ENCODE measurements at regions not wholly inside any gene's neighbourhood (a gene's known extent, or its start where the extent isn't known, plus 50 kb on each side); places are given as distances from the start of the nearest gene placed in this dataset.

DNA sequence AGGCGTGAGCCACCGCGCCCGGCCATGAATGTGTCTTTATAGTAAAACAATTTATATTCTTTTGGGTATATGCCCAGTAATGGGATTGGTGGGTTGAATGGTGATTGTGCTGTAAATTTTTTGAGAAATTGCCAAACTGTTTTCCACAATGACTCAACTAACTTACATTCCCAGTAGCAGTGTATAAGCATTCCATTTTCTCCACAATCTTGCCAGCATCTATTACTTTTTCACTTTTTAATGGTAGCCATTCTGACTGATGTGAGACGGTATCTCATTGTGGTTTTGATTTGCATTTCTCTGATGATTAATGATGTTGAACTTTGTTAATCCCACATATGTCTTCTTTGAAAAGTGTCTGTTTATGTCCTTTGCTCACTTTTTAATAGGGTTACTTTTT is 1187.9 kb downstream of the XPNPEP1 start:
- no peaks in the 10 kb centered on the region for H4K20me1 ChIP-seq (replicated peaks; ENCODE audit: insufficient read depth)
- TF ChIP-seq JUNB (IDR thresholded peaks at IDR 0.05; ENCODE audit: unreplicated experiment) (no peak), EZH2 (IDR thresholded peaks at IDR 0.05; ENCODE audit: low read depth, unreplicated experiment) (no peak), ZNF114 (CRISPR knock-in tag; IDR thresholded peaks at IDR 0.05) (no peak), ZNF331 (CRISPR knock-in tag; IDR thresholded peaks at IDR 0.05; ENCODE audit: low read depth) (no peak), EZH2phosphoT487 (IDR thresholded peaks at IDR 0.05; ENCODE audit: unreplicated experiment) (no peak), NANOG (IDR thresholded peaks at IDR 0.05; ENCODE audit: borderline replicate concordance) (no peak), STAT1 (IDR thresholded peaks at IDR 0.05; ENCODE audit: unreplicated experiment) (no peak), POLR2AphosphoS5 (IDR thresholded peaks at IDR 0.05; ENCODE audit: low read depth) (no peak), CREB1 (CRISPR knock-in tag; IDR thresholded peaks at IDR 0.05; ENCODE audit: low read depth) (no peak)
- TF ChIP-seq, protein P1, sequence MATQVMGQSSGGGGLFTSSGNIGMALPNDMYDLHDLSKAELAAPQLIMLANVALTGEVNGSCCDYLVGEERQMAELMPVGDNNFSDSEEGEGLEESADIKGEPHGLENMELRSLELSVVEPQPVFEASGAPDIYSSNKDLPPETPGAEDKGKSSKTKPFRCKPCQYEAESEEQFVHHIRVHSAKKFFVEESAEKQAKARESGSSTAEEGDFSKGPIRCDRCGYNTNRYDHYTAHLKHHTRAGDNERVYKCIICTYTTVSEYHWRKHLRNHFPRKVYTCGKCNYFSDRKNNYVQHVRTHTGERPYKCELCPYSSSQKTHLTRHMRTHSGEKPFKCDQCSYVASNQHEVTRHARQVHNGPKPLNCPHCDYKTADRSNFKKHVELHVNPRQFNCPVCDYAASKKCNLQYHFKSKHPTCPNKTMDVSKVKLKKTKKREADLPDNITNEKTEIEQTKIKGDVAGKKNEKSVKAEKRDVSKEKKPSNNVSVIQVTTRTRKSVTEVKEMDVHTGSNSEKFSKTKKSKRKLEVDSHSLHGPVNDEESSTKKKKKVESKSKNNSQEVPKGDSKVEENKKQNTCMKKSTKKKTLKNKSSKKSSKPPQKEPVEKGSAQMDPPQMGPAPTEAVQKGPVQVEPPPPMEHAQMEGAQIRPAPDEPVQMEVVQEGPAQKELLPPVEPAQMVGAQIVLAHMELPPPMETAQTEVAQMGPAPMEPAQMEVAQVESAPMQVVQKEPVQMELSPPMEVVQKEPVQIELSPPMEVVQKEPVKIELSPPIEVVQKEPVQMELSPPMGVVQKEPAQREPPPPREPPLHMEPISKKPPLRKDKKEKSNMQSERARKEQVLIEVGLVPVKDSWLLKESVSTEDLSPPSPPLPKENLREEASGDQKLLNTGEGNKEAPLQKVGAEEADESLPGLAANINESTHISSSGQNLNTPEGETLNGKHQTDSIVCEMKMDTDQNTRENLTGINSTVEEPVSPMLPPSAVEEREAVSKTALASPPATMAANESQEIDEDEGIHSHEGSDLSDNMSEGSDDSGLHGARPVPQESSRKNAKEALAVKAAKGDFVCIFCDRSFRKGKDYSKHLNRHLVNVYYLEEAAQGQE (IDR thresholded peaks at IDR 0.05; ENCODE audit: unreplicated experiment), result no peak
- TF ChIP-seq, protein P2, sequence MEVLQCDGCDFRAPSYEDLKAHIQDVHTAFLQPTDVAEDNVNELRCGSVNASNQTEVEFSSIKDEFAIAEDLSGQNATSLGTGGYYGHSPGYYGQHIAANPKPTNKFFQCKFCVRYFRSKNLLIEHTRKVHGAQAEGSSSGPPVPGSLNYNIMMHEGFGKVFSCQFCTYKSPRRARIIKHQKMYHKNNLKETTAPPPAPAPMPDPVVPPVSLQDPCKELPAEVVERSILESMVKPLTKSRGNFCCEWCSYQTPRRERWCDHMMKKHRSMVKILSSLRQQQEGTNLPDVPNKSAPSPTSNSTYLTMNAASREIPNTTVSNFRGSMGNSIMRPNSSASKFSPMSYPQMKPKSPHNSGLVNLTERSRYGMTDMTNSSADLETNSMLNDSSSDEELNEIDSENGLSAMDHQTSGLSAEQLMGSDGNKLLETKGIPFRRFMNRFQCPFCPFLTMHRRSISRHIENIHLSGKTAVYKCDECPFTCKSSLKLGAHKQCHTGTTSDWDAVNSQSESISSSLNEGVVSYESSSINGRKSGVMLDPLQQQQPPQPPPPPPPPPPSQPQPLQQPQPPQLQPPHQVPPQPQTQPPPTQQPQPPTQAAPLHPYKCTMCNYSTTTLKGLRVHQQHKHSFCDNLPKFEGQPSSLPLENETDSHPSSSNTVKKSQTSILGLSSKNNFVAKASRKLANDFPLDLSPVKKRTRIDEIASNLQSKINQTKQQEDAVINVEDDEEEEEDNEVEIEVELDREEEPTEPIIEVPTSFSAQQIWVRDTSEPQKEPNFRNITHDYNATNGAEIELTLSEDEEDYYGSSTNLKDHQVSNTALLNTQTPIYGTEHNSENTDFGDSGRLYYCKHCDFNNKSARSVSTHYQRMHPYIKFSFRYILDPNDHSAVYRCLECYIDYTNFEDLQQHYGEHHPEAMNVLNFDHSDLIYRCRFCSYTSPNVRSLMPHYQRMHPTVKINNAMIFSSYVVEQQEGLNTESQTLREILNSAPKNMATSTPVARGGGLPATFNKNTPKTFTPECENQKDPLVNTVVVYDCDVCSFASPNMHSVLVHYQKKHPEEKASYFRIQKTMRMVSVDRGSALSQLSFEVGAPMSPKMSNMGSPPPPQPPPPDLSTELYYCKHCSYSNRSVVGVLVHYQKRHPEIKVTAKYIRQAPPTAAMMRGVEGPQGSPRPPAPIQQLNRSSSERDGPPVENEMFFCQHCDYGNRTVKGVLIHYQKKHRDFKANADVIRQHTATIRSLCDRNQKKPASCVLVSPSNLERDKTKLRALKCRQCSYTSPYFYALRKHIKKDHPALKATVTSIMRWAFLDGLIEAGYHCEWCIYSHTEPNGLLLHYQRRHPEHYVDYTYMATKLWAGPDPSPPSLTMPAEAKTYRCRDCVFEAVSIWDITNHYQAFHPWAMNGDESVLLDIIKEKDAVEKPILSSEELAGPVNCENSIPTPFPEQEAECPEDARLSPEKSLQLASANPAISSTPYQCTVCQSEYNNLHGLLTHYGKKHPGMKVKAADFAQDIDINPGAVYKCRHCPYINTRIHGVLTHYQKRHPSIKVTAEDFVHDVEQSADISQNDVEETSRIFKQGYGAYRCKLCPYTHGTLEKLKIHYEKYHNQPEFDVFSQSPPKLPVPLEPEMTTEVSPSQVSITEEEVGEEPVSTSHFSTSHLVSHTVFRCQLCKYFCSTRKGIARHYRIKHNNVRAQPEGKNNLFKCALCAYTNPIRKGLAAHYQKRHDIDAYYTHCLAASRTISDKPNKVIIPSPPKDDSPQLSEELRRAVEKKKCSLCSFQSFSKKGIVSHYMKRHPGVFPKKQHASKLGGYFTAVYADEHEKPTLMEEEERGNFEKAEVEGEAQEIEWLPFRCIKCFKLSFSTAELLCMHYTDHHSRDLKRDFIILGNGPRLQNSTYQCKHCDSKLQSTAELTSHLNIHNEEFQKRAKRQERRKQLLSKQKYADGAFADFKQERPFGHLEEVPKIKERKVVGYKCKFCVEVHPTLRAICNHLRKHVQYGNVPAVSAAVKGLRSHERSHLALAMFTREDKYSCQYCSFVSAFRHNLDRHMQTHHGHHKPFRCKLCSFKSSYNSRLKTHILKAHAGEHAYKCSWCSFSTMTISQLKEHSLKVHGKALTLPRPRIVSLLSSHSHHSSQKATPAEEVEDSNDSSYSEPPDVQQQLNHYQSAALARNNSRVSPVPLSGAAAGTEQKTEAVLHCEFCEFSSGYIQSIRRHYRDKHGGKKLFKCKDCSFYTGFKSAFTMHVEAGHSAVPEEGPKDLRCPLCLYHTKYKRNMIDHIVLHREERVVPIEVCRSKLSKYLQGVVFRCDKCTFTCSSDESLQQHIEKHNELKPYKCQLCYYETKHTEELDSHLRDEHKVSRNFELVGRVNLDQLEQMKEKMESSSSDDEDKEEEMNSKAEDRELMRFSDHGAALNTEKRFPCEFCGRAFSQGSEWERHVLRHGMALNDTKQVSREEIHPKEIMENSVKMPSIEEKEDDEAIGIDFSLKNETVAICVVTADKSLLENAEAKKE (CRISPR knock-in tag; IDR thresholded peaks at IDR 0.05), result no peak
- TF ChIP-seq, protein P3, sequence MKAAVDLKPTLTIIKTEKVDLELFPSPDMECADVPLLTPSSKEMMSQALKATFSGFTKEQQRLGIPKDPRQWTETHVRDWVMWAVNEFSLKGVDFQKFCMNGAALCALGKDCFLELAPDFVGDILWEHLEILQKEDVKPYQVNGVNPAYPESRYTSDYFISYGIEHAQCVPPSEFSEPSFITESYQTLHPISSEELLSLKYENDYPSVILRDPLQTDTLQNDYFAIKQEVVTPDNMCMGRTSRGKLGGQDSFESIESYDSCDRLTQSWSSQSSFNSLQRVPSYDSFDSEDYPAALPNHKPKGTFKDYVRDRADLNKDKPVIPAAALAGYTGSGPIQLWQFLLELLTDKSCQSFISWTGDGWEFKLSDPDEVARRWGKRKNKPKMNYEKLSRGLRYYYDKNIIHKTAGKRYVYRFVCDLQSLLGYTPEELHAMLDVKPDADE (IDR thresholded peaks at IDR 0.05), result no peak
- TF ChIP-seq, protein P4, sequence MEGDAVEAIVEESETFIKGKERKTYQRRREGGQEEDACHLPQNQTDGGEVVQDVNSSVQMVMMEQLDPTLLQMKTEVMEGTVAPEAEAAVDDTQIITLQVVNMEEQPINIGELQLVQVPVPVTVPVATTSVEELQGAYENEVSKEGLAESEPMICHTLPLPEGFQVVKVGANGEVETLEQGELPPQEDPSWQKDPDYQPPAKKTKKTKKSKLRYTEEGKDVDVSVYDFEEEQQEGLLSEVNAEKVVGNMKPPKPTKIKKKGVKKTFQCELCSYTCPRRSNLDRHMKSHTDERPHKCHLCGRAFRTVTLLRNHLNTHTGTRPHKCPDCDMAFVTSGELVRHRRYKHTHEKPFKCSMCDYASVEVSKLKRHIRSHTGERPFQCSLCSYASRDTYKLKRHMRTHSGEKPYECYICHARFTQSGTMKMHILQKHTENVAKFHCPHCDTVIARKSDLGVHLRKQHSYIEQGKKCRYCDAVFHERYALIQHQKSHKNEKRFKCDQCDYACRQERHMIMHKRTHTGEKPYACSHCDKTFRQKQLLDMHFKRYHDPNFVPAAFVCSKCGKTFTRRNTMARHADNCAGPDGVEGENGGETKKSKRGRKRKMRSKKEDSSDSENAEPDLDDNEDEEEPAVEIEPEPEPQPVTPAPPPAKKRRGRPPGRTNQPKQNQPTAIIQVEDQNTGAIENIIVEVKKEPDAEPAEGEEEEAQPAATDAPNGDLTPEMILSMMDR (conservative IDR thresholded peaks at IDR 0.05; ENCODE audit: low read depth in 2 of 2), result no peak
- H3K79me2 ChIP-seq (replicated peaks; ENCODE audit: insufficient read depth), result no peaks in the 10 kb centered on the region
- Mint-ChIP-seq H3K36me3 (ENCODE audit: low read depth) (peaks cover 3% of the 10 kb centered on the region; the same call in 1 of the 3 replicates), H3K4me3 (no peak overlapping the region), H3K4me1 (no peaks in the 10 kb centered on the region), H3K27ac (no peak overlapping the region), H3K27me3 (ENCODE audit: insufficient read depth, low read depth, poor library complexity) (peaks cover 2% of the 10 kb centered on the region), H3K9me3 (peaks cover 14% of the 10 kb centered on the region; the same call in 2 of the 3 replicates)
- DNase-seq (ENCODE audit: low spot score) (no peak), ATAC-seq (no peak)
- no peaks in the 10 kb centered on the region for H3K9me2 ChIP-seq (ENCODE audit: insufficient read depth)
- H3K36me3 ChIP-seq (ENCODE audit: insufficient read depth), result no peaks in the 10 kb centered on the region
- H3K4me1 ChIP-seq (ENCODE audit: insufficient read depth), result no peaks in the 10 kb centered on the region
- H3K27me3 ChIP-seq (ENCODE audit: insufficient read depth), result no peaks in the 10 kb centered on the region
- no peak overlapping the region for H3K4me2 ChIP-seq
- no peak overlapping the region for H2AFZ ChIP-seq
- H3K27ac ChIP-seq (ENCODE audit: low read depth), result no peak overlapping the region
- no peaks in the 10 kb centered on the region for H3F3A ChIP-seq (replicated peaks; ENCODE audit: low read depth)
- H3K4me3 ChIP-seq, result no peak overlapping the region

All from GM23338 (cell line).